Ishikawa (cell line): ENCODE measurements at regions not wholly inside any gene's neighbourhood (a gene's known extent, or its start where the extent isn't known, plus 50 kb on each side); places are given as distances from the start of the nearest gene placed in this dataset.

ENCODE experiments used
- CEBPB ChIP-seq: IDR thresholded peaks from 2 replicates; pipeline ENCODE4 v1.6.1; 2012
- CREB1 ChIP-seq: IDR thresholded peaks from 2 replicates; pipeline ENCODE4 v1.6.1; 2012; ENCODE audit warnings: low read depth
- EGR1 ChIP-seq: IDR thresholded peaks from 2 replicates; pipeline ENCODE4 v1.6.1; 2012
- EP300 ChIP-seq: IDR thresholded peaks from 2 replicates; pipeline ENCODE4 v1.6.1; 2012; ENCODE audit warnings: borderline replicate concordance
- FOXM1 ChIP-seq: IDR thresholded peaks from 2 replicates; pipeline ENCODE4 v1.6.1; 2012; ENCODE audit warnings: low read depth, borderline replicate concordance
- NFIC ChIP-seq: IDR thresholded peaks from 2 replicates; pipeline ENCODE4 v1.6.1; 2012
- RAD21 ChIP-seq: IDR thresholded peaks from 2 replicates; pipeline ENCODE4 v1.6.1; 2012; ENCODE audit warnings: low read depth
- TAF1 ChIP-seq: IDR thresholded peaks from 2 replicates; pipeline ENCODE4 v1.6.1; 2012; ENCODE audit warnings: low read depth, mild to moderate bottlenecking
- TCF12 ChIP-seq: IDR thresholded peaks from 2 replicates; pipeline ENCODE4 v1.6.1; 2012; ENCODE audit warnings: low read depth
- USF1 ChIP-seq: IDR thresholded peaks from 2 replicates; pipeline ENCODE4 v1.6.1; 2012
- YY1 ChIP-seq: IDR thresholded peaks from 2 replicates; pipeline ENCODE4 v1.6.1; 2012; ENCODE audit warnings: low read depth
- ZBTB7A ChIP-seq: IDR thresholded peaks from 2 replicates; pipeline ENCODE4 v1.6.1; 2012; ENCODE audit warnings: low read depth
- TF ChIP-seq, protein P1 (sequence below): IDR thresholded peaks from 2 replicates; pipeline ENCODE4 v1.6.1; 2012; ENCODE audit warnings: low read depth, mild to moderate bottlenecking
- TF ChIP-seq, protein P2 (sequence below): IDR thresholded peaks from 2 replicates; pipeline ENCODE4 v1.6.1; 2012

DNA sequence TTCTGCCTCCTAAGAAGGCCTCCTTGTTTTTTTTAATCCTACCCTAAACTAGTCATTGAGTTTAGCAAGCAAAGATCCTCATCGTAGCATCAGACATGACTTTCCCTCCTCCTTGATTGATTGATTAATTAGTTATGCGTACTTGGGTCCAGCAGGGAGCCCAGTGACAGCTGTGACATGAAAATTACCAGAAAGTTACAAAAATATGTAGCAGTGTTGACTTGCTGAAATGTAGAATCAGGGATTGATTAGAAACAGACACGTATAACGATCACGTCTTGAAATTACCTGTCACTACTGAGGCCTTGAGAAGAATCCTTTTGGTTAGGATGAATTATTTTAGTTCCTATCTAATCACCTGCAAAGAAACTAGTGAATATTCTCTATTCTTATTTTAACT is 167.4 kb upstream of the MPPED2 start:
- TF ChIP-seq, protein P1, sequence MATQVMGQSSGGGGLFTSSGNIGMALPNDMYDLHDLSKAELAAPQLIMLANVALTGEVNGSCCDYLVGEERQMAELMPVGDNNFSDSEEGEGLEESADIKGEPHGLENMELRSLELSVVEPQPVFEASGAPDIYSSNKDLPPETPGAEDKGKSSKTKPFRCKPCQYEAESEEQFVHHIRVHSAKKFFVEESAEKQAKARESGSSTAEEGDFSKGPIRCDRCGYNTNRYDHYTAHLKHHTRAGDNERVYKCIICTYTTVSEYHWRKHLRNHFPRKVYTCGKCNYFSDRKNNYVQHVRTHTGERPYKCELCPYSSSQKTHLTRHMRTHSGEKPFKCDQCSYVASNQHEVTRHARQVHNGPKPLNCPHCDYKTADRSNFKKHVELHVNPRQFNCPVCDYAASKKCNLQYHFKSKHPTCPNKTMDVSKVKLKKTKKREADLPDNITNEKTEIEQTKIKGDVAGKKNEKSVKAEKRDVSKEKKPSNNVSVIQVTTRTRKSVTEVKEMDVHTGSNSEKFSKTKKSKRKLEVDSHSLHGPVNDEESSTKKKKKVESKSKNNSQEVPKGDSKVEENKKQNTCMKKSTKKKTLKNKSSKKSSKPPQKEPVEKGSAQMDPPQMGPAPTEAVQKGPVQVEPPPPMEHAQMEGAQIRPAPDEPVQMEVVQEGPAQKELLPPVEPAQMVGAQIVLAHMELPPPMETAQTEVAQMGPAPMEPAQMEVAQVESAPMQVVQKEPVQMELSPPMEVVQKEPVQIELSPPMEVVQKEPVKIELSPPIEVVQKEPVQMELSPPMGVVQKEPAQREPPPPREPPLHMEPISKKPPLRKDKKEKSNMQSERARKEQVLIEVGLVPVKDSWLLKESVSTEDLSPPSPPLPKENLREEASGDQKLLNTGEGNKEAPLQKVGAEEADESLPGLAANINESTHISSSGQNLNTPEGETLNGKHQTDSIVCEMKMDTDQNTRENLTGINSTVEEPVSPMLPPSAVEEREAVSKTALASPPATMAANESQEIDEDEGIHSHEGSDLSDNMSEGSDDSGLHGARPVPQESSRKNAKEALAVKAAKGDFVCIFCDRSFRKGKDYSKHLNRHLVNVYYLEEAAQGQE = no peak
- TF ChIP-seq TAF1 (no peak), RAD21 (no peak), EP300 (no peak), CEBPB (no peak), TCF12 (no peak), YY1 (no peak), ZBTB7A (no peak), NFIC (no peak), EGR1 (no peak), CREB1 (no peak), USF1 (no peak), FOXM1 (no peak)
- TF ChIP-seq, protein P2, sequence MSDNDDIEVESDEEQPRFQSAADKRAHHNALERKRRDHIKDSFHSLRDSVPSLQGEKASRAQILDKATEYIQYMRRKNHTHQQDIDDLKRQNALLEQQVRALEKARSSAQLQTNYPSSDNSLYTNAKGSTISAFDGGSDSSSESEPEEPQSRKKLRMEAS = no peak
